PC-9 (cell line): ENCODE measurements at regions not wholly inside any gene's neighbourhood (a gene's known extent, or its start where the extent isn't known, plus 50 kb on each side); places are given as distances from the start of the nearest gene placed in this dataset.

Experiments used
- BruUV-seq: library from RNA; stranded (reverse); fragments of 400-500 nt; replicated peaks from 2 replicates; lab custom pipeline; 2021; lab: Mats Ljungman, UMichigan
- CTCF ChIA-PET: fragments of 300-600 bp; sonication (Branson Sonifier 250); formaldehyde crosslinking; loops from one replicate; lab custom pipeline; 2022; ENCODE audit warnings: antibody characterized with exemption; lab: Charles Lee
- POLR2A ChIA-PET: fragments of 300-600 bp; sonication (Branson Sonifier 250); formaldehyde crosslinking; loops from one replicate; lab custom pipeline; 2022; ENCODE audit warnings: antibody characterized with exemption; ENCODE audit not compliant: unreplicated experiment; lab: Charles Lee
- DNase-seq, 2 experiments: peaks; one replicate each; pipeline versions ENCODE4 v3.0.0 to v3.0.0-alpha.2; 2015 to 2022; ENCODE audit warnings: mixed read lengths in 1 of 2
- H2AFZ ChIP-seq: fragments of 200-600 bp; sonication (generic); 2 replicates; pipeline ENCODE4 v1.8.1; 2017; ENCODE audit warnings: antibody characterized with exemption
- H3F3A ChIP-seq: fragments of 200-600 bp; sonication (generic); 2 replicates; pipeline ENCODE4 v1.8.1; 2017; ENCODE audit warnings: antibody characterized with exemption, mild to moderate bottlenecking, low read depth; ENCODE audit not compliant: insufficient read depth
- H3K27ac ChIP-seq: fragments of 200-600 bp; sonication (generic); 2 replicates; pipeline ENCODE4 v1.6.1; 2016; ENCODE audit warnings: mixed run types
- H3K27me3 ChIP-seq: fragments of 200-600 bp; sonication (generic); 2 replicates; pipeline ENCODE4 v1.6.1; 2016; ENCODE audit warnings: low read depth, mixed run types; ENCODE audit not compliant: insufficient read depth
- H3K36me3 ChIP-seq: fragments of 200-600 bp; sonication (generic); 2 replicates; pipeline ENCODE4 v1.6.1; 2016; ENCODE audit warnings: low read depth, mixed run types
- H3K4me1 ChIP-seq: fragments of 200-600 bp; sonication (generic); replicated peaks from 2 replicates; pipeline ENCODE4 v1.6.1; 2016; ENCODE audit warnings: mixed run types; ENCODE audit not compliant: insufficient read depth
- H3K4me2 ChIP-seq: fragments of 200-600 bp; sonication (generic); 2 replicates; pipeline ENCODE4 v1.6.1; 2017; ENCODE audit warnings: mixed run types
- H3K4me3 ChIP-seq: fragments of 200-600 bp; sonication (generic); 2 replicates; pipeline ENCODE4 v1.6.1; 2016; ENCODE audit warnings: mixed run types
- H3K79me2 ChIP-seq: fragments of 200-600 bp; sonication (generic); 2 replicates; pipeline ENCODE4 v1.6.1; 2017; ENCODE audit warnings: low read depth, mixed run types
- H3K9me2 ChIP-seq: fragments of 200-600 bp; sonication (generic); 2 replicates; pipeline ENCODE4 v1.8.1; 2017; ENCODE audit warnings: mild to moderate bottlenecking; ENCODE audit not compliant: insufficient read depth
- H3K9me3 ChIP-seq: fragments of 200-600 bp; sonication (generic); 2 replicates; pipeline ENCODE4 v1.8.1; 2016; ENCODE audit warnings: low read depth; ENCODE audit not compliant: insufficient read depth
- H4K20me1 ChIP-seq: fragments of 200-600 bp; sonication (generic); 2 replicates; pipeline ENCODE4 v1.8.1; 2017; ENCODE audit not compliant: insufficient read depth
- CTCF ChIP-seq: fragments of 200-600 bp; sonication (generic); conservative IDR thresholded peaks from 2 replicates; pipeline ENCODE4 v1.6.1; 2017; ENCODE audit warnings: mixed run types, antibody characterized with exemption, mild to moderate bottlenecking, moderate library complexity
- EZH2 ChIP-seq: fragments of 200-600 bp; sonication (generic); IDR thresholded peaks from 2 replicates; pipeline ENCODE4 v1.8.0; 2017; ENCODE audit warnings: antibody characterized with exemption, low read depth
- intact Hi-C: fragments of 100-400 bp; cut with micrococcal nuclease; formaldehyde crosslinking; loops from one replicate; pipeline ENCODE4 v1.10.0; 2022; ENCODE audit not compliant: unreplicated experiment

- Histone ChIP-seq H3F3A (no peaks in the 10 kb centered on the region), H2AFZ (no peak overlapping the region), H3K4me1 (peaks cover 13% of the 10 kb centered on the region; the same call in 1 of the 2 replicates), H3K79me2 (no peaks in the 10 kb centered on the region), H3K4me3 (no peak overlapping the region), H3K27me3 (no peaks in the 10 kb centered on the region), H3K4me2 (no peak overlapping the region), H3K27ac (no peak overlapping the region), H4K20me1 (no peaks in the 10 kb centered on the region), H3K9me2 (no peaks in the 10 kb centered on the region), H3K9me3 (no peaks in the 10 kb centered on the region), H3K36me3 (no peaks in the 10 kb centered on the region)
- intact Hi-C loops, result no loop called here
- ChIA-PET CTCF (no interaction called here), POLR2A (no interaction called here)
- TF ChIP-seq EZH2, result no peak
- TF ChIP-seq CTCF, result no peak
- no peak for DNase-seq
- BruUV-seq, result no TSS peak
Observed at GRCh38 chr3:82081351-82081750, 319.9 kb upstream of the GBE1 start.

- Histone ChIP-seq H3K27me3 (no peaks in the 10 kb centered on the region), H3F3A (no peaks in the 10 kb centered on the region), H3K27ac (peak overlapping the region; percentile 53), H3K4me1 (peaks cover 13% of the 10 kb centered on the region; the same call in 1 of the 2 replicates), H3K9me2 (no peaks in the 10 kb centered on the region), H4K20me1 (no peaks in the 10 kb centered on the region), H3K79me2 (no peaks in the 10 kb centered on the region), H3K4me3 (no peak overlapping the region), H3K4me2 (peak overlapping the region; percentile 44), H2AFZ (peak overlapping the region; percentile 20; the same call in 1 of the 2 replicates), H3K9me3 (no peaks in the 10 kb centered on the region), H3K36me3 (no peaks in the 10 kb centered on the region)
- ChIA-PET POLR2A (no interaction called here), CTCF (no interaction called here)
- no peak for TF ChIP-seq CTCF
- TF ChIP-seq EZH2, result no peak
- BruUV-seq, result no TSS peak
- intact Hi-C loops, result no loop called here
- no peak for DNase-seq
Observed at GRCh38 chr3:82080792-82081191, 319.3 kb upstream of the GBE1 start.

DNA sequence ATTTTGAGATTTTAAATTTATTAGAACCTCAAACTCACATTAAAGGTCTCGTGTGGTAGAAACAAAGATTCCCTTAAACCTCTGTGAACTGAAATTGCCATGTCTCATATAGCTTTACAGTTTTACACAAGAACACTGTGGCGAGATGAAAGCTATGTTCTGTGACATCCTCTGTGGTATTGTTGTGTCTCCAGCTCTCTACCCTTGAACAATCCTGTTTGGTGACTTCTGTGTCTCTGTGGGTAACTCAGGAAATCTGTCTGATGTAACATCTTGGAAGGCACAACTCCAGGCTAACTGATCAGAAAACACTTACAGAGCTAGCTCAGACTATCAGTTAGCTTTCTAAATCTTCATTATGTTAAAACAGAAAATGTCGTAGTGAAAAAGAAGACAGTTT, 318.8 kb upstream of the GBE1 start:
- Histone ChIP-seq H3K36me3 (no peaks in the 10 kb centered on the region), H4K20me1 (no peaks in the 10 kb centered on the region), H3K27ac (peak overlapping the region; percentile 53), H3K9me3 (no peaks in the 10 kb centered on the region), H3K27me3 (no peaks in the 10 kb centered on the region), H3F3A (no peaks in the 10 kb centered on the region), H3K4me1 (peaks cover 13% of the 10 kb centered on the region; the same call in 1 of the 2 replicates), H3K4me3 (no peak overlapping the region), H2AFZ (peak overlapping the region; percentile 20; the same call in 1 of the 2 replicates), H3K9me2 (no peaks in the 10 kb centered on the region), H3K79me2 (no peaks in the 10 kb centered on the region), H3K4me2 (peak overlapping the region; percentile 44)
- intact Hi-C loops, result no loop called here
- TF ChIP-seq EZH2, result no peak
- no peak for TF ChIP-seq CTCF
- ChIA-PET POLR2A (no interaction called here), CTCF (no interaction called here)
- BruUV-seq, result no TSS peak
- no peak for DNase-seq
